SKM-1 (cell line): ENCODE measurements at regions not wholly inside any gene's neighbourhood (a gene's known extent, or its start where the extent isn't known, plus 50 kb on each side); places are given as distances from the start of the nearest gene placed in this dataset.

ENCODE experiments used
- DNase-seq: peaks from one replicate; lab custom pipeline; 2025; ENCODE audit not compliant: unreplicated experiment; lab: John Stamatoyannopoulos, UW

- DNase-seq, result no peak
These were observed 92.1 kb upstream of the ELOVL6 start for GRCh38 chr4:110290511-110290910.

DNA sequence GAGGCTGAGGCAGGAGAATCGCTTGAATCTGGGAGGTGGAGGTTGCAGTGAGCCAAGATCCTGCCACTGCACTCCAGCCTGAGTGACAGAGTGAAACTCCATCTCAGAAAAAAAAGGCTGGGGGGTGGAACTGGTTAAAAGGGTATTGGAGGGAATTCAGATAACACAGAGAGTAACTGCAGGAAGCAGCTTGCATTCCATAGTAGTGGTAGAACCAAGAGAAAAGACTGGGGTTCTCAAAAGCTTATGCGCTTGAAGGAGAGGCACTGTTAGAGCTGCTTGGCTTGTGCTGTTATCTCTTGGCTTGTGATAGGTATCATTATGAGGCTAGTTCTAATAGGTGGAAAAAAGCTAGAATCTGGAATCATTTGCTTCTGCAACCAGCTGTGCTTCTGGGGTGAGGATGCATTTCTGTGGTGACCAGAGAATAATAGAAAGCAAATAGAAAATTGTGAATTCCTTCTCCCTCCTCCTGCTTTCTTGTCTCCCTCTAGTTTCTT is 91.2 kb upstream of the ELOVL6 start:
- DNase-seq, result no peak

DNA sequence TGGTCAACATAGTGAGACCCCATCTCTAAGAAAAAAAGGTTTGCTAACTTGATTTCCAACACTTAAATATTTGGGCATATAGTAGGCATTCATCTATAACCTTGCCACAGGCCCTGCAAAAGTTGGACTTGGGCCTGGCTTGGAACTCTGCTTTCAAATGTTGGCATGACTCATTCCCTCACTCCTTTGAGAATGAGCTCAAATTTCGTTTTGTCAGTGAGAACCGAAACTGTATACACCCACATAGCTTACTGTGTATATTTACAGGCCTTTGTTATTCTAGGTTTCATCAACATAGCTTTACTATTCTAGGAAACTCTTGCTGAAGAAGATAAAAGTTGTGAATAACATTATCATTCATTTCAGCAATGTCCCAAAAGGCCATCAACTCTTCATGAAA is 88.7 kb upstream of the ELOVL6 start:
- no peak for DNase-seq

GRCh38 chr4:110278127-110278526 is 79.7 kb upstream of the ELOVL6 start:
- no peak for DNase-seq

GRCh38 chr4:110275871-110276270 is 77.5 kb upstream of the ELOVL6 start:
- DNase-seq, result no peak

- DNase-seq, result no peak
These were observed 73.6 kb upstream of the ELOVL6 start for GRCh38 chr4:110271986-110272385.

DNA sequence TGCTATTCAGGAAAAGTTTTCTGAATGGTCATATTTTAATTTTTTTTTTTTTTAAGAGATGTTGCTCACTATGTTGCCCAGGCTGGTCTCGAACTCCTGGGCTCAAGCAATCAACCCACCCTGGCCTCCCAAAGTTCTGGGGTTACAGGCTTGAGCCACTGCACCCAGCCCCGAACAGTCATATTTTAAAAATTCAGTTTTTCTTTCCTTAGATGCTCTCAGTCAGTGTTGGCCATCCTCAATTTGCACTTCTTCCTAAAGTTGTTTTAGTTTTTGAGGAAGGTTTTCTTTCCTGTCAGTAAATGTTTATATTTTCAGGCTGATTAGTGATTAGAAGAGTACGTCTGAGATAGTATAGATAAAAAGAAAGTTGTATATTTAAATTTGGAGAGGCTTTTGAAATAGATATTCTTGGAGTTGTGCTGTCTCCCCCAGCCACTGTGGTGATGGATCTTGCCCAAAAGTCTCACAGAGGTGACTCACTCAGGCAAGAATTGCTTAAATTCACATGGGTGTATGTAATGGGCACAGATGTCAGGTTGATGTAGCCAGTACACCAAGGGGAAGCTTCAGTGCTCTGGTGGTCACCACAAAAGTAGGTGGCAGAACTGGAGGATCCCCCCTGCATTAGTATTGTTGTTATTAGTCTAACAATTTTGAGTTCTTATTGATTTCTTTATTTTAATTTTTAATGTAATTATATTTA is 72.2 kb upstream of the ELOVL6 start:
- no peak for DNase-seq

DNA sequence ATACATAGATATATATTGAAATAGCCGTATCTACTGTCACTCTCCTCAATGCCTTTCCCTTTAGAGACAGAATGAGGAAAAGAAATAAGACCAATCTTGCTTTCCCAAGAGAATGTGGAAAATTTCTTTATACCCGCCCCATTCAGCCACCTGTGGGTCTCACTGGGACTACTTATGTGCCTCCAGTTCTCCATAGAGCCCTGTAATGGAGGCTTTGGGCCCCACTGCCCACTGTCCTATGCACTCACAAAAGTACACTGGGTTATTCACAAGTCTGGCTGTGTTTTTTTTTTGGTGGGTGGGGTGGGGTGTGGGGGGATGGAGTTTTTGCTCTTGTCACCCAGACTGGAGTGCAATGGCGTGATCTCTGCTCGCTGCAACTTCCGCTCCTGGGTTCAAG is 70.4 kb upstream of the ELOVL6 start:
- DNase-seq, result no peak

DNA sequence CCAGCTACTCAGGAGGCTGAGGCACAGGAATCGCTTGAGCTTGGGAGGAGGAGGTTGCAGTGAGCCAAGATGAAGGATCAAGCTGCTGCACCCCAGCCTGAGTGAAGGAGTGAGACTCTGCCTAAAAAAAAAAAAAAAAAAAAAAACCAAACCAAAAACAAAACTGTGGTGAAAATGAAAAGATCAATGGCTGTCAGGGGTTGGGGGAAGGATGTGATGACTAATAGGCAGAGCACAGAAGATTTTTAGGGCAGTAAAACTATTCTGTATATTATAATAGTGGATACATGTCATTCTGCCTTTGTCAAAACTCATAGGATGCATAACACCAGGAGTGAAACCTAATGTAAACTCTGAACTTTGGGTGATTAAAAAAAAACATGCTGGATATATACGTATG is 69.9 kb upstream of the ELOVL6 start:
- DNase-seq, result no peak

- DNase-seq, result no peak
These were observed 67.7 kb upstream of the ELOVL6 start for GRCh38 chr4:110266136-110266535.

GRCh38 chr4:110265001-110265400 is 66.6 kb upstream of the ELOVL6 start:
- no peak for DNase-seq

DNA sequence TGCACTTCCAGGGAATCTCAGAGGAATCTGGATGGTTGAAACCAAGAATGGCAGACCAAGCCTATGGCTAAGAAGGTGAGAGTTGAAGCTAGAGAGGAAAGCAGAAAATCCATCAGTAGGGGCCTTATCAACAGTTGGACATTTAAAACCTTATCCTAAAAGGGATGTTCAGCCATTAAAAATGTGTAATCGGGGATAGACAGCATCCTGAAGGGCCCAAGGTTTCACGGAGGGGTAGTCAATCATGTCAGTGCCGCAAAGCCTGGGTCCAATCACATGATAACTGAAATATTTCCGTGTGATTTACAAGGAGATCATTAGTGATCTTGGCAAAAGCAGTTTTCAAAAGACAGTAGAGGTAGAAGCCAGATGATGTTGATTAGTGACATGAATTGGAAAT is 61.9 kb upstream of the ELOVL6 start:
- no peak for DNase-seq

GRCh38 chr4:110250023-110250387 is 51.6 kb upstream of the ELOVL6 start:
- DNase-seq, result no peak

- no peak for DNase-seq
These were observed 50.4 kb upstream of the ELOVL6 start for GRCh38 chr4:110248831-110249253.
